Liver (tissue), 8 donors: ENCODE measurements at regions not wholly inside any gene's neighbourhood (a gene's known extent, or its start where the extent isn't known, plus 50 kb on each side); places are given as distances from the start of the nearest gene placed in this dataset.

Experiments used
- DNase-seq: peaks from one replicate; pipeline ENCODE4 v3.0.0-alpha.2; 2017; ENCODE audit warnings: low spot score
- H3K27ac ChIP-seq, 2 donors: one replicate each; pipeline ENCODE4 v1.7.0; 2013; ENCODE audit warnings: inconsistent platforms in 2 of 2, low read length in 2 of 2, control low read depth in 1 of 2, low read depth in 1 of 2, mild to moderate bottlenecking in 1 of 2
- H3K27me3 ChIP-seq, 4 donors: one replicate each; pipeline versions ENCODE4 v1.6.1 to v1.7.0; 2013; ENCODE audit warnings: low read length in 3 of 4, inconsistent platforms in 1 of 4, mild to moderate bottlenecking in 1 of 4, moderate library complexity in 1 of 4; ENCODE audit not compliant: control insufficient read depth in 4 of 4, insufficient read depth in 4 of 4
- H3K36me3 ChIP-seq, 4 donors: one replicate each; pipeline versions ENCODE4 v1.6.1 to v1.7.0; 2013; ENCODE audit warnings: low read length in 3 of 4, mild to moderate bottlenecking in 3 of 4, low read depth in 1 of 4, moderate library complexity in 1 of 4; ENCODE audit not compliant: control insufficient read depth in 4 of 4, insufficient read depth in 3 of 4
- H3K4me1 ChIP-seq, 4 donors: one replicate each; pipeline versions ENCODE4 v1.6.1 to v1.7.0; 2013; ENCODE audit warnings: low read length in 3 of 4, mild to moderate bottlenecking in 3 of 4, moderate library complexity in 1 of 4; ENCODE audit not compliant: control insufficient read depth in 4 of 4, insufficient read depth in 4 of 4
- H3K4me3 ChIP-seq, 3 donors: one replicate each; pipeline versions ENCODE4 v1.6.1 to v1.7.0; 2013; ENCODE audit warnings: low read length in 3 of 3, control low read depth in 1 of 3, low read depth in 1 of 3, mild to moderate bottlenecking in 1 of 3
- H3K9ac ChIP-seq, 2 donors: one replicate each; pipeline ENCODE4 v1.7.0; 2013; ENCODE audit warnings: low read length in 2 of 2, mild to moderate bottlenecking in 2 of 2, moderate library complexity in 2 of 2, control low read depth in 1 of 2, low read depth in 1 of 2
- H3K9me3 ChIP-seq, 4 donors: one replicate each; pipeline versions ENCODE4 v1.6.1 to v1.7.0; 2013; ENCODE audit warnings: low read length in 3 of 4; ENCODE audit not compliant: control insufficient read depth in 4 of 4
- EGR1 ChIP-seq, 2 donors: IDR thresholded peaks; 2 replicates each; pipeline ENCODE4 v1.6.1; 2016 to 2018; ENCODE audit warnings: antibody characterized with exemption in 2 of 2, low read depth in 2 of 2
- FOXA1 ChIP-seq: IDR thresholded peaks from 2 replicates; pipeline ENCODE4 v1.6.1; 2016; ENCODE audit warnings: antibody characterized with exemption
- FOXA2 ChIP-seq: IDR thresholded peaks from 2 replicates; pipeline ENCODE4 v1.6.1; 2016; ENCODE audit warnings: antibody characterized with exemption
- GABPA ChIP-seq, 2 donors: IDR thresholded peaks in 1 of 2; conservative IDR thresholded peaks in 1 of 2; 2 replicates each; pipeline ENCODE4 v1.6.1; 2016; ENCODE audit warnings: antibody characterized with exemption in 2 of 2, mild to moderate bottlenecking in 1 of 2, moderate library complexity in 1 of 2
- HNF4A ChIP-seq, 2 donors: conservative IDR thresholded peaks; 2 replicates each; pipeline ENCODE4 v1.6.1; 2016; ENCODE audit warnings: antibody characterized with exemption in 2 of 2, mild to moderate bottlenecking in 2 of 2
- JUND ChIP-seq, 2 donors: IDR thresholded peaks; 2 replicates each; pipeline ENCODE4 v1.6.1; 2016; ENCODE audit warnings: antibody characterized with exemption in 2 of 2
- RXRA ChIP-seq, 2 donors: IDR thresholded peaks; 2 replicates each; pipeline ENCODE4 v1.6.1; 2017 to 2018; ENCODE audit warnings: antibody characterized with exemption in 2 of 2, mild to moderate bottlenecking in 1 of 2
- SP1 ChIP-seq: IDR thresholded peaks from 2 replicates; pipeline ENCODE4 v1.6.1; 2018; ENCODE audit warnings: antibody characterized with exemption, mild to moderate bottlenecking
- TAF1 ChIP-seq: conservative IDR thresholded peaks from 2 replicates; pipeline ENCODE4 v1.6.1; 2016; ENCODE audit warnings: antibody characterized with exemption, mild to moderate bottlenecking
- YY1 ChIP-seq: IDR thresholded peaks from 2 replicates; pipeline ENCODE4 v1.6.1; 2016; ENCODE audit warnings: antibody characterized with exemption, mild to moderate bottlenecking
- WGBS: extraction: QIAGEN DNeasy Blood & Tissue Kit; methylation state at CpG from one replicate; pipeline ENCODE4 v1.1.7; 2013; 5-methylcytosine and 5-hydroxymethylcytosine counted together
- TF ChIP-seq, protein P1 (sequence below): IDR thresholded peaks from 2 replicates; pipeline ENCODE4 v1.6.1; 2016; ENCODE audit warnings: antibody characterized with exemption
- TF ChIP-seq, protein P2 (sequence below): IDR thresholded peaks from 2 replicates; pipeline ENCODE4 v1.6.1; 2016; ENCODE audit warnings: antibody characterized with exemption
- TF ChIP-seq, protein P3 (sequence below): fragments of 150-350 bp; IDR thresholded peaks from 2 replicates; pipeline ENCODE4 v1.5.1; 2017; ENCODE audit warnings: improper control_type of control experiment, low read depth, low read length; ENCODE audit not compliant: missing input control
- TF ChIP-seq, protein P4 (sequence below): IDR thresholded peaks from 2 replicates; pipeline ENCODE4 v1.6.1; 2016; ENCODE audit warnings: antibody characterized with exemption, mild to moderate bottlenecking
- TF ChIP-seq, protein P5 (sequence below): IDR thresholded peaks from 2 replicates; pipeline ENCODE4 v1.6.1; 2016; ENCODE audit warnings: antibody characterized with exemption
- donor health status: healthy.
- donor health status: healthy.
- donor health status: healthy.
- donor health status: healthy.
- donor health status: healthy.

DNA sequence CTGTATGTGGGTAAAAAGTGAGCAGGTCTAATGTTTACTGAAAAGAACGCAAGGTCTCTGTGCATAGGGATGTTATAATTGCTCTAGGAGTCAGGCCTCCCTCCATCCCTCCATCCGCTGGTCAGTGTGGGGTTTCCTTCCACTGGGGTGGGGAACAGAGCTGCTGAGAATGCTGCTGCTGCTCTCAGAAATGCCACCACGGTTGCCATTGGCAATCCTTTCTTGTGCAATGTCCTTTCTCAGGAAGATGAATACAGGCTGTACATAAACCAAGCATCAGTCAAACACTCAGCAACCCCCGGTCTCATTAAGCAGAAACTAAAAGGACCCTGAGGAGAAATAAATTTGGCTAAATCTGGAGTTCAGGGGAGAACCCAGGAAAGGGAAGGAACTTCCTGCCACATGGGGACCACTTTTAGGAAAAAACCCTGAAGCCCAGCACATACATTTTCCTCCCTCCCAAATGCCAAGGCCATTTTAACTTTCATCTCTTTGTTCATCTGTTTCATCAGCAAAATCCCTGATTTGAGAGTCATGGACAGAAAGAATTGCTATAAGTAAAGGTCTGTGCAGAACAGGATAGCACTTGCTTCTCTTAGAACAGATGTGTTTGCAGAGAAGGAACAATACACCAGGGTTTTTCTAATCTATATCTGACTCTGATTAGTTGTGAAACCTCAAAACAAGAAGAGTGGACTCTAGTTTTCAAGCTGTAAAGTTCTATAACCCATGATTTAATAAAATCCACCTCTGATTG, 70.4 kb upstream of the SLC1A3 start:
- no peak for DNase-seq
- no peaks in the 10 kb centered on the region for H3K36me3 ChIP-seq

More for the DNA sequence above, 70.4 kb upstream of the SLC1A3 start:
- Histone ChIP-seq H3K27me3 (peaks cover 0 to 3% (median 0%) of the 10 kb centered on the region in 4 donors), H3K27ac (no peak overlapping the region), H3K4me1 (no peaks in the 10 kb centered on the region), H3K9me3 (no peaks in the 10 kb centered on the region), H3K4me3 (no peak overlapping the region), H3K9ac (no peak overlapping the region)
- WGBS, result 73% methylated on average over 4 of the region's 4 CpGs
- TF ChIP-seq, protein P1, sequence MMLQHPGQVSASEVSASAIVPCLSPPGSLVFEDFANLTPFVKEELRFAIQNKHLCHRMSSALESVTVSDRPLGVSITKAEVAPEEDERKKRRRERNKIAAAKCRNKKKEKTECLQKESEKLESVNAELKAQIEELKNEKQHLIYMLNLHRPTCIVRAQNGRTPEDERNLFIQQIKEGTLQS, result no peak
- TF ChIP-seq TAF1 (no peak), FOXA1 (no peak), HNF4A (conservative IDR thresholded peaks at IDR 0.05) (no peak), EGR1 (IDR thresholded peaks at IDR 0.05; ENCODE audit: low read depth in 2 of 2) (no peak), YY1 (no peak), JUND (IDR thresholded peaks at IDR 0.05) (no peak), FOXA2 (no peak), SP1 (no peak), RXRA (IDR thresholded peaks at IDR 0.05) (no peak), GABPA (IDR thresholded peaks at IDR 0.05 in 1 of 2, conservative IDR thresholded peaks at IDR 0.05 in 1 of 2) (no peak)
- TF ChIP-seq, protein P2, sequence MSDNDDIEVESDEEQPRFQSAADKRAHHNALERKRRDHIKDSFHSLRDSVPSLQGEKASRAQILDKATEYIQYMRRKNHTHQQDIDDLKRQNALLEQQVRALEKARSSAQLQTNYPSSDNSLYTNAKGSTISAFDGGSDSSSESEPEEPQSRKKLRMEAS, result no peak
- TF ChIP-seq, protein P3, sequence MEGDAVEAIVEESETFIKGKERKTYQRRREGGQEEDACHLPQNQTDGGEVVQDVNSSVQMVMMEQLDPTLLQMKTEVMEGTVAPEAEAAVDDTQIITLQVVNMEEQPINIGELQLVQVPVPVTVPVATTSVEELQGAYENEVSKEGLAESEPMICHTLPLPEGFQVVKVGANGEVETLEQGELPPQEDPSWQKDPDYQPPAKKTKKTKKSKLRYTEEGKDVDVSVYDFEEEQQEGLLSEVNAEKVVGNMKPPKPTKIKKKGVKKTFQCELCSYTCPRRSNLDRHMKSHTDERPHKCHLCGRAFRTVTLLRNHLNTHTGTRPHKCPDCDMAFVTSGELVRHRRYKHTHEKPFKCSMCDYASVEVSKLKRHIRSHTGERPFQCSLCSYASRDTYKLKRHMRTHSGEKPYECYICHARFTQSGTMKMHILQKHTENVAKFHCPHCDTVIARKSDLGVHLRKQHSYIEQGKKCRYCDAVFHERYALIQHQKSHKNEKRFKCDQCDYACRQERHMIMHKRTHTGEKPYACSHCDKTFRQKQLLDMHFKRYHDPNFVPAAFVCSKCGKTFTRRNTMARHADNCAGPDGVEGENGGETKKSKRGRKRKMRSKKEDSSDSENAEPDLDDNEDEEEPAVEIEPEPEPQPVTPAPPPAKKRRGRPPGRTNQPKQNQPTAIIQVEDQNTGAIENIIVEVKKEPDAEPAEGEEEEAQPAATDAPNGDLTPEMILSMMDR, result no peak
- TF ChIP-seq, protein P4, sequence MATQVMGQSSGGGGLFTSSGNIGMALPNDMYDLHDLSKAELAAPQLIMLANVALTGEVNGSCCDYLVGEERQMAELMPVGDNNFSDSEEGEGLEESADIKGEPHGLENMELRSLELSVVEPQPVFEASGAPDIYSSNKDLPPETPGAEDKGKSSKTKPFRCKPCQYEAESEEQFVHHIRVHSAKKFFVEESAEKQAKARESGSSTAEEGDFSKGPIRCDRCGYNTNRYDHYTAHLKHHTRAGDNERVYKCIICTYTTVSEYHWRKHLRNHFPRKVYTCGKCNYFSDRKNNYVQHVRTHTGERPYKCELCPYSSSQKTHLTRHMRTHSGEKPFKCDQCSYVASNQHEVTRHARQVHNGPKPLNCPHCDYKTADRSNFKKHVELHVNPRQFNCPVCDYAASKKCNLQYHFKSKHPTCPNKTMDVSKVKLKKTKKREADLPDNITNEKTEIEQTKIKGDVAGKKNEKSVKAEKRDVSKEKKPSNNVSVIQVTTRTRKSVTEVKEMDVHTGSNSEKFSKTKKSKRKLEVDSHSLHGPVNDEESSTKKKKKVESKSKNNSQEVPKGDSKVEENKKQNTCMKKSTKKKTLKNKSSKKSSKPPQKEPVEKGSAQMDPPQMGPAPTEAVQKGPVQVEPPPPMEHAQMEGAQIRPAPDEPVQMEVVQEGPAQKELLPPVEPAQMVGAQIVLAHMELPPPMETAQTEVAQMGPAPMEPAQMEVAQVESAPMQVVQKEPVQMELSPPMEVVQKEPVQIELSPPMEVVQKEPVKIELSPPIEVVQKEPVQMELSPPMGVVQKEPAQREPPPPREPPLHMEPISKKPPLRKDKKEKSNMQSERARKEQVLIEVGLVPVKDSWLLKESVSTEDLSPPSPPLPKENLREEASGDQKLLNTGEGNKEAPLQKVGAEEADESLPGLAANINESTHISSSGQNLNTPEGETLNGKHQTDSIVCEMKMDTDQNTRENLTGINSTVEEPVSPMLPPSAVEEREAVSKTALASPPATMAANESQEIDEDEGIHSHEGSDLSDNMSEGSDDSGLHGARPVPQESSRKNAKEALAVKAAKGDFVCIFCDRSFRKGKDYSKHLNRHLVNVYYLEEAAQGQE, result no peak
- TF ChIP-seq, protein P5, sequence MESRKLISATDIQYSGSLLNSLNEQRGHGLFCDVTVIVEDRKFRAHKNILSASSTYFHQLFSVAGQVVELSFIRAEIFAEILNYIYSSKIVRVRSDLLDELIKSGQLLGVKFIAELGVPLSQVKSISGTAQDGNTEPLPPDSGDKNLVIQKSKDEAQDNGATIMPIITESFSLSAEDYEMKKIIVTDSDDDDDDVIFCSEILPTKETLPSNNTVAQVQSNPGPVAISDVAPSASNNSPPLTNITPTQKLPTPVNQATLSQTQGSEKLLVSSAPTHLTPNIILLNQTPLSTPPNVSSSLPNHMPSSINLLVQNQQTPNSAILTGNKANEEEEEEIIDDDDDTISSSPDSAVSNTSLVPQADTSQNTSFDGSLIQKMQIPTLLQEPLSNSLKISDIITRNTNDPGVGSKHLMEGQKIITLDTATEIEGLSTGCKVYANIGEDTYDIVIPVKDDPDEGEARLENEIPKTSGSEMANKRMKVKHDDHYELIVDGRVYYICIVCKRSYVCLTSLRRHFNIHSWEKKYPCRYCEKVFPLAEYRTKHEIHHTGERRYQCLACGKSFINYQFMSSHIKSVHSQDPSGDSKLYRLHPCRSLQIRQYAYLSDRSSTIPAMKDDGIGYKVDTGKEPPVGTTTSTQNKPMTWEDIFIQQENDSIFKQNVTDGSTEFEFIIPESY, result no peak
